ENCODE measurements at regions not wholly inside any gene's neighbourhood (a gene's known extent, or its start where the extent isn't known, plus 50 kb on each side); places are given as distances from the start of the nearest gene placed in this dataset.
"Not testable (repeated sequence)": the region's sequence is repeated elsewhere in the genome, so short reads cannot be mapped to it uniquely, and the experiment has no call there.

- not testable (repeated sequence) for DNase-seq (ENCODE audit: low read depth in 1 of 2, low spot score in 1 of 2)
Measured at GRCh38 chr2:87695596-87696323, 52.1 kb upstream of the PLGLB2 start.

Measured in activated T-helper 1 cell treated with anti-CD3 and anti-CD28 coated beads, Interleukin-2, amount 50 U/mL, for 16 hours (primary cell).